Breast epithelium (tissue), 3 donors: ENCODE measurements at regions not wholly inside any gene's neighbourhood (a gene's known extent, or its start where the extent isn't known, plus 50 kb on each side); places are given as distances from the start of the nearest gene placed in this dataset.
"Not testable (repeated sequence)": the region's sequence is repeated elsewhere in the genome, so short reads cannot be mapped to it uniquely, and the experiment has no call there.

Experiments used
- CTCF ChIP-seq, 3 donors: fragments of 450-650 bp; IDR thresholded peaks; one replicate each; pipeline ENCODE4 v1.5.1; 2016 to 2017; ENCODE audit warnings: antibody characterized with exemption in 3 of 3, mild to moderate bottlenecking in 3 of 3, moderate library complexity in 3 of 3
- POLR2A ChIP-seq: fragments of 450-650 bp; IDR thresholded peaks from one replicate; pipeline ENCODE4 v1.6.1; 2016; ENCODE audit warnings: antibody characterized with exemption, mild to moderate bottlenecking, moderate library complexity

GRCh38 chr16:59624381-59624780, 890.3 kb upstream of the GOT2 start:
- TF ChIP-seq CTCF (IDR thresholded peaks at IDR 0.05); POLR2A: not testable (repeated sequence)
